Neural cell (in vitro differentiated cells): ENCODE measurements at regions not wholly inside any gene's neighbourhood (a gene's known extent, or its start where the extent isn't known, plus 50 kb on each side); places are given as distances from the start of the nearest gene placed in this dataset.

Source experiments
- CTCF ChIP-seq: fragments of 450-650 bp; IDR thresholded peaks from 2 replicates; pipeline ENCODE4 v1.5.1; 2014; ENCODE audit warnings: antibody characterized with exemption, mild to moderate bottlenecking, moderate library complexity; ENCODE audit not compliant: poor library complexity, severe bottlenecking
- EZH2 ChIP-seq: fragments of 200-600, 300-800 bp; shearing (Covaris generic), sonication (generic); IDR thresholded peaks from 2 replicates; pipeline ENCODE4 v1.6.1; 2014; ENCODE audit warnings: antibody characterized with exemption, low read length, borderline replicate concordance, mild to moderate bottlenecking; ENCODE audit not compliant: insufficient read depth, poor library complexity, severe bottlenecking
- RAD21 ChIP-seq: fragments of 450-650 bp; conservative IDR thresholded peaks from 2 replicates; pipeline ENCODE4 v1.6.1; 2014; ENCODE audit warnings: antibody characterized with exemption, mild to moderate bottlenecking, moderate library complexity
- REST ChIP-seq: IDR thresholded peaks from 2 replicates; pipeline ENCODE4 v1.6.1; 2012; ENCODE audit warnings: borderline replicate concordance

- TF ChIP-seq EZH2, result no peak
- no peak for TF ChIP-seq CTCF
- no peak for TF ChIP-seq RAD21
- TF ChIP-seq REST, result no peak
Measured at GRCh38 chr22:27412866-27413445, 388.6 kb downstream of the MN1 start.
